Astrocyte (in vitro differentiated cells and primary cell): ENCODE measurements at regions not wholly inside any gene's neighbourhood (a gene's known extent, or its start where the extent isn't known, plus 50 kb on each side); places are given as distances from the start of the nearest gene placed in this dataset.

Source experiments
- EZH2 ChIP-seq: IDR thresholded peaks from 2 replicates; pipeline ENCODE4 v1.6.1; 2012; ENCODE audit warnings: mild to moderate bottlenecking, low read length, inconsistent platforms; ENCODE audit not compliant: insufficient read depth
- TF ChIP-seq, protein P1 (sequence below): IDR thresholded peaks from 2 replicates; pipeline ENCODE4 v1.5.1; 2011; ENCODE audit warnings: low read depth, mild to moderate bottlenecking, inconsistent platforms, low read length, moderate library complexity; ENCODE audit not compliant: insufficient read depth

DNA sequence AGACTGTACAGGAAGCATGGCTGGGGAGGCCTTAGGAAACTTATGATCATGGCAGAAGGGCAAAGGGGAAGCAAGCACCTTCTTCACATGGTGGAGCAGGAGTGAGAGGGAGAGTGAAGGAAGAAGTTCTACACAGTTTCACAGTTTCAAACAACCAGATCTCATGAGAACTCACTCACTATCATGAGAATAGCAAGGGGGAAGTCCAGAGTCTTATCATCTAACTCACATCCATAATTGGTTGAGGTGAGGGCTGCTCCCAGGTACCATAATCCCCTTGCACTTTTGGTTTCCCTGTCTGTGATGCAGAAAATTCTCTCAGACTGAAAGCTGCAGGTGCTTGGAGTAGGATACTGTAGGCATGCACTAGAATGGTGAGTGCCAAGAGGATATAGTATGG, 233.8 kb upstream of the CPEB2 start:
- TF ChIP-seq, protein P1, sequence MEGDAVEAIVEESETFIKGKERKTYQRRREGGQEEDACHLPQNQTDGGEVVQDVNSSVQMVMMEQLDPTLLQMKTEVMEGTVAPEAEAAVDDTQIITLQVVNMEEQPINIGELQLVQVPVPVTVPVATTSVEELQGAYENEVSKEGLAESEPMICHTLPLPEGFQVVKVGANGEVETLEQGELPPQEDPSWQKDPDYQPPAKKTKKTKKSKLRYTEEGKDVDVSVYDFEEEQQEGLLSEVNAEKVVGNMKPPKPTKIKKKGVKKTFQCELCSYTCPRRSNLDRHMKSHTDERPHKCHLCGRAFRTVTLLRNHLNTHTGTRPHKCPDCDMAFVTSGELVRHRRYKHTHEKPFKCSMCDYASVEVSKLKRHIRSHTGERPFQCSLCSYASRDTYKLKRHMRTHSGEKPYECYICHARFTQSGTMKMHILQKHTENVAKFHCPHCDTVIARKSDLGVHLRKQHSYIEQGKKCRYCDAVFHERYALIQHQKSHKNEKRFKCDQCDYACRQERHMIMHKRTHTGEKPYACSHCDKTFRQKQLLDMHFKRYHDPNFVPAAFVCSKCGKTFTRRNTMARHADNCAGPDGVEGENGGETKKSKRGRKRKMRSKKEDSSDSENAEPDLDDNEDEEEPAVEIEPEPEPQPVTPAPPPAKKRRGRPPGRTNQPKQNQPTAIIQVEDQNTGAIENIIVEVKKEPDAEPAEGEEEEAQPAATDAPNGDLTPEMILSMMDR: no peak
- TF ChIP-seq EZH2: no peak
